Aorta (tissue), 5 donors: ENCODE measurements at regions not wholly inside any gene's neighbourhood (a gene's known extent, or its start where the extent isn't known, plus 50 kb on each side); places are given as distances from the start of the nearest gene placed in this dataset.

Source experiments
- ATAC-seq: fragments of 200-7000 bp; cut with Tn5 transposase; one replicate; pipeline ENCODE4 v1.9.1; 2022; ENCODE audit warnings: moderate library complexity; ENCODE audit not compliant: low FRiP score
- DNase-seq, 2 donors: peaks; one replicate each; pipeline ENCODE4 v3.0.0-alpha.2; 2020
- H3K27ac ChIP-seq, 2 donors: one replicate each; pipeline ENCODE4 v1.5.1; 2013; ENCODE audit warnings: low read length in 2 of 2, mild to moderate bottlenecking in 2 of 2, moderate library complexity in 2 of 2, control low read depth in 1 of 2, inconsistent platforms in 1 of 2, low read depth in 1 of 2
- H3K27me3 ChIP-seq, 2 donors: one replicate each; pipeline ENCODE4 v1.6.1; 2013; ENCODE audit warnings: control low read depth in 1 of 2, low read length in 1 of 2, mild to moderate bottlenecking in 1 of 2, moderate library complexity in 1 of 2; ENCODE audit not compliant: insufficient read depth in 2 of 2, control insufficient read depth in 1 of 2
- H3K36me3 ChIP-seq, 2 donors: one replicate each; pipeline ENCODE4 v1.6.1; 2013; ENCODE audit warnings: control low read depth in 1 of 2, low read length in 1 of 2, mild to moderate bottlenecking in 1 of 2; ENCODE audit not compliant: insufficient read depth in 2 of 2, control insufficient read depth in 1 of 2
- H3K4me1 ChIP-seq, 2 donors: one replicate each; pipeline ENCODE4 v1.6.1; 2013; ENCODE audit warnings: low read length in 2 of 2, control low read depth in 1 of 2, mild to moderate bottlenecking in 1 of 2, moderate library complexity in 1 of 2; ENCODE audit not compliant: insufficient read depth in 2 of 2, control insufficient read depth in 1 of 2
- H3K4me3 ChIP-seq, 2 donors: one replicate each; pipeline ENCODE4 v1.5.1; 2013; ENCODE audit warnings: low read length in 2 of 2, control low read depth in 1 of 2, mild to moderate bottlenecking in 1 of 2
- H3K9me3 ChIP-seq: one replicate; pipeline ENCODE4 v1.6.1; 2013; ENCODE audit warnings: mild to moderate bottlenecking, low read length; ENCODE audit not compliant: control insufficient read depth
- WGBS, 2 donors: extraction: QIAGEN DNeasy Blood & Tissue Kit; methylation state at CpG; one replicate each; pipeline ENCODE4 v1.1.7; 2013; 5-methylcytosine and 5-hydroxymethylcytosine counted together
- intact Hi-C, 2 donors: fragments of 100-400 bp; cut with DNase I; formaldehyde crosslinking; loops; one replicate each; pipeline versions ENCODE4 v1.14.2 to v1.15.0; 2022
- donor health status: healthy with polysubstance abuse.
- donor health status: Bipolar disorder and iron deficiency.
- donor health status: DM: no; HTN: no; CAD: no.
- donor health status: DM: no; HTN: no; CAD: no.
- donor health status: DM: yes; HTN: yes; CAD: no.

- no peak for ATAC-seq
- H3K9me3 ChIP-seq: no peaks in the 10 kb centered on the region
- H3K4me1 ChIP-seq: no peaks in the 10 kb centered on the region
- no peak for DNase-seq
- H3K27ac ChIP-seq: no peak overlapping the region
- intact Hi-C loops: loop anchor here in 1 of 2 donors (5.0 to 10.0 kb wide), 2 partner anchors 59 to 142 kb away; no protein-coding TSS in a partner anchor
- WGBS, 2 donors: 21 to 34% methylated on average over 3 of the region's 3 CpGs
- H3K27me3 ChIP-seq: no peaks in the 10 kb centered on the region
- H3K36me3 ChIP-seq: no peaks in the 10 kb centered on the region
- H3K4me3 ChIP-seq: no peak overlapping the region
Measured at GRCh38 chr15:26096581-26096980, 233.5 kb upstream of the ATP10A start.

- intact Hi-C loops: loop anchor here in 1 of 2 donors (5.0 to 10.0 kb wide), 2 partner anchors 59 to 141 kb away; no protein-coding TSS in a partner anchor
- WGBS, 2 donors: 47 to 48% methylated on average over 24 of the region's 24 CpGs
- ATAC-seq (no peak), DNase-seq (no peak)
- Histone ChIP-seq H3K4me3 (no peak overlapping the region), H3K36me3 (no peaks in the 10 kb centered on the region), H3K27ac (no peak overlapping the region), H3K27me3 (no peaks in the 10 kb centered on the region), H3K4me1 (no peaks in the 10 kb centered on the region), H3K9me3 (no peaks in the 10 kb centered on the region)
Measured at GRCh38 chr15:26095710-26096330, 232.7 kb upstream of the ATP10A start.

- ATAC-seq (no peak), DNase-seq (no peak)
- H3K27me3 ChIP-seq: no peaks in the 10 kb centered on the region
- 72 to 74% methylated on average over 4 of the region's 4 CpGs for WGBS, 2 donors
- H3K9me3 ChIP-seq: no peaks in the 10 kb centered on the region
- H3K27ac ChIP-seq: no peak overlapping the region
- H3K4me1 ChIP-seq: no peaks in the 10 kb centered on the region
- no peaks in the 10 kb centered on the region for H3K36me3 ChIP-seq
- no peak overlapping the region for H3K4me3 ChIP-seq
- intact Hi-C loops: loop anchor here in 1 of 2 donors (10.0 kb wide), 1 partner anchor 136 kb away; no protein-coding TSS in a partner anchor
Measured at GRCh38 chr15:26091184-26091583, 228.1 kb upstream of the ATP10A start.

- Histone ChIP-seq H3K27me3 (no peaks in the 10 kb centered on the region), H3K27ac (no peak overlapping the region), H3K36me3 (no peaks in the 10 kb centered on the region), H3K9me3 (no peaks in the 10 kb centered on the region), H3K4me1 (no peaks in the 10 kb centered on the region), H3K4me3 (no peak overlapping the region)
- no peak for DNase-seq
- intact Hi-C loops: no loop called here
- 93 to 97% methylated on average over 2 of the region's 2 CpGs for WGBS, 2 donors
- ATAC-seq: no peak
Measured at GRCh38 chr15:26087881-26088280, 224.8 kb upstream of the ATP10A start.

- ATAC-seq: no peak
- Histone ChIP-seq H3K4me1 (no peaks in the 10 kb centered on the region), H3K9me3 (no peaks in the 10 kb centered on the region), H3K27ac (no peak overlapping the region), H3K36me3 (no peaks in the 10 kb centered on the region), H3K27me3 (no peaks in the 10 kb centered on the region), H3K4me3 (no peak overlapping the region)
- DNase-seq: no peak
- intact Hi-C loops: no loop called here
- 63 to 64% methylated on average over 4 of the region's 4 CpGs for WGBS, 2 donors
Measured at GRCh38 chr15:26087395-26087794, 224.3 kb upstream of the ATP10A start.

GRCh38 chr15:26084771-26085170 is 221.6 kb upstream of the ATP10A start:
- H3K27ac ChIP-seq: no peak overlapping the region
- 85 to 89% methylated on average over 8 of the region's 8 CpGs for WGBS, 2 donors
- no peak for ATAC-seq
- DNase-seq: no peak
- H3K27me3 ChIP-seq: no peaks in the 10 kb centered on the region
- H3K9me3 ChIP-seq: no peaks in the 10 kb centered on the region
- H3K4me1 ChIP-seq: no peaks in the 10 kb centered on the region
- intact Hi-C loops: loop anchor here in 1 of 2 donors (5.0 kb wide), 1 partner anchor 107 kb away; no protein-coding TSS in a partner anchor
- no peaks in the 10 kb centered on the region for H3K36me3 ChIP-seq
- no peak overlapping the region for H3K4me3 ChIP-seq

- H3K27me3 ChIP-seq: no peaks in the 10 kb centered on the region
- H3K4me1 ChIP-seq: no peaks in the 10 kb centered on the region
- H3K27ac ChIP-seq: no peak overlapping the region
- H3K36me3 ChIP-seq: no peaks in the 10 kb centered on the region
- ATAC-seq (no peak), DNase-seq (no peak)
- WGBS, 2 donors: 9 to 10% methylated on average over 2 of the region's 2 CpGs
- no peak overlapping the region for H3K4me3 ChIP-seq
- H3K9me3 ChIP-seq: no peaks in the 10 kb centered on the region
- intact Hi-C loops: loop anchor here in 1 of 2 donors (5.0 kb wide), 1 partner anchor 107 kb away; no protein-coding TSS in a partner anchor
Measured at GRCh38 chr15:26083896-26084295, 220.8 kb upstream of the ATP10A start.

- no peaks in the 10 kb centered on the region for H3K4me1 ChIP-seq
Measured at GRCh38 chr15:26083457-26083856, 220.3 kb upstream of the ATP10A start.

More at GRCh38 chr15:26083457-26083856, 220.3 kb upstream of the ATP10A start:
- 50 to 69% methylated on average over 4 of the region's 4 CpGs for WGBS, 2 donors
- Histone ChIP-seq H3K27me3 (no peaks in the 10 kb centered on the region), H3K27ac (peak overlapping the region in 1 of 2 donors; percentile 68), H3K4me3 (no peak overlapping the region), H3K36me3 (no peaks in the 10 kb centered on the region), H3K9me3 (no peaks in the 10 kb centered on the region)
- ATAC-seq (no peak), DNase-seq (no peak)
- intact Hi-C loops: loop anchor here in 1 of 2 donors (5.0 kb wide), 1 partner anchor 106 kb away; no protein-coding TSS in a partner anchor
